KG1 (cell line): ENCODE measurements at regions not wholly inside any gene's neighbourhood (a gene's known extent, or its start where the extent isn't known, plus 50 kb on each side); places are given as distances from the start of the nearest gene placed in this dataset.
"Not testable (repeated sequence)": the region's sequence is repeated elsewhere in the genome, so short reads cannot be mapped to it uniquely, and the experiment has no call there.

ENCODE experiments used
- DNase-seq: peaks from one replicate; lab custom pipeline; 2025; lab: John Stamatoyannopoulos, UW

GRCh38 chr14:38062223-38062622, 145.5 kb upstream of the SSTR1 start:
- DNase-seq = not testable (repeated sequence)

- DNase-seq = no peak
These were observed 143.9 kb upstream of the SSTR1 start for GRCh38 chr14:38063711-38064320.

GRCh38 chr14:38065106-38065762, 142.5 kb upstream of the SSTR1 start:
- no peak for DNase-seq

- no peak for DNase-seq
These were observed 137.6 kb upstream of the SSTR1 start for GRCh38 chr14:38070061-38070588.

- DNase-seq = no peak
These were observed 134.1 kb upstream of the SSTR1 start for GRCh38 chr14:38073641-38074040.

- no peak for DNase-seq
These were observed 133.6 kb upstream of the SSTR1 start for GRCh38 chr14:38074081-38074480.

- no peak for DNase-seq
These were observed 132.9 kb upstream of the SSTR1 start for GRCh38 chr14:38074754-38075153.

GRCh38 chr14:38078393-38078792, 129.3 kb upstream of the SSTR1 start:
- DNase-seq = peak; percentile 52

- DNase-seq = no peak
These were observed 128.4 kb upstream of the SSTR1 start for GRCh38 chr14:38079268-38079667.

GRCh38 chr14:38079886-38080285, 127.8 kb upstream of the SSTR1 start:
- DNase-seq = no peak

GRCh38 chr14:38080696-38081095, 127.0 kb upstream of the SSTR1 start:
- no peak for DNase-seq

- no peak for DNase-seq
These were observed 124.7 kb upstream of the SSTR1 start for GRCh38 chr14:38083039-38083438.

- DNase-seq = no peak
These were observed 118.6 kb upstream of the SSTR1 start for GRCh38 chr14:38089123-38089522.

- DNase-seq = no peak
These were observed 117.2 kb upstream of the SSTR1 start for GRCh38 chr14:38090506-38090905.

GRCh38 chr14:38098074-38098836, 109.4 kb upstream of the SSTR1 start:
- DNase-seq = no peak

- DNase-seq = no peak
These were observed 106.0 kb upstream of the SSTR1 start for GRCh38 chr14:38101679-38102078.

- DNase-seq = no peak
These were observed 104.0 kb upstream of the SSTR1 start for GRCh38 chr14:38103542-38104225.

- DNase-seq = no peak
These were observed 102.5 kb upstream of the SSTR1 start for GRCh38 chr14:38105106-38105702.

GRCh38 chr14:38107216-38107631, 100.5 kb upstream of the SSTR1 start:
- DNase-seq = no peak

GRCh38 chr14:38108681-38109080, 99.0 kb upstream of the SSTR1 start:
- DNase-seq = no peak

- no peak for DNase-seq
These were observed 97.4 kb upstream of the SSTR1 start for GRCh38 chr14:38110258-38110657.

GRCh38 chr14:38111046-38111445, 96.7 kb upstream of the SSTR1 start:
- no peak for DNase-seq
